HEK293T (cell line): ENCODE measurements at regions not wholly inside any gene's neighbourhood (a gene's known extent, or its start where the extent isn't known, plus 50 kb on each side); places are given as distances from the start of the nearest gene placed in this dataset.
"Not testable (repeated sequence)": the region's sequence is repeated elsewhere in the genome, so short reads cannot be mapped to it uniquely, and the experiment has no call there.

ENCODE experiments used
- ARNT ChIP-seq: fragments of 450-650 bp; IDR thresholded peaks from 2 replicates; pipeline ENCODE4 v1.6.1; 2017; ENCODE audit warnings: mild to moderate bottlenecking
- BHLHE40 ChIP-seq: fragments of 450-650 bp; IDR thresholded peaks from 2 replicates; pipeline ENCODE4 v1.6.1; 2016; ENCODE audit warnings: mild to moderate bottlenecking, moderate library complexity, borderline replicate concordance
- CTBP1 ChIP-seq: fragments of 450-650 bp; IDR thresholded peaks from 2 replicates; pipeline ENCODE4 v1.6.1; 2016; ENCODE audit warnings: borderline replicate concordance
- ELF4 ChIP-seq: fragments of 450-650 bp; IDR thresholded peaks from 2 replicates; pipeline ENCODE4 v1.6.1; 2017; ENCODE audit warnings: antibody characterized with exemption
- FOXM1 ChIP-seq: fragments of 450-650 bp; IDR thresholded peaks from 2 replicates; pipeline ENCODE4 v1.6.1; 2017; ENCODE audit warnings: mild to moderate bottlenecking, borderline replicate concordance
- PKNOX1 ChIP-seq: fragments of 450-650 bp; IDR thresholded peaks from 2 replicates; pipeline ENCODE4 v1.6.1; 2016
- SP1 ChIP-seq: fragments of 450-650 bp; IDR thresholded peaks from 2 replicates; pipeline ENCODE4 v1.6.1; 2017
- SUZ12 ChIP-seq: fragments of 450-650 bp; IDR thresholded peaks from 2 replicates; pipeline ENCODE4 v1.6.1; 2016; ENCODE audit warnings: mild to moderate bottlenecking
- ZNF384 ChIP-seq: fragments of 450-650 bp; IDR thresholded peaks from 2 replicates; pipeline ENCODE4 v1.6.1; 2016

DNA sequence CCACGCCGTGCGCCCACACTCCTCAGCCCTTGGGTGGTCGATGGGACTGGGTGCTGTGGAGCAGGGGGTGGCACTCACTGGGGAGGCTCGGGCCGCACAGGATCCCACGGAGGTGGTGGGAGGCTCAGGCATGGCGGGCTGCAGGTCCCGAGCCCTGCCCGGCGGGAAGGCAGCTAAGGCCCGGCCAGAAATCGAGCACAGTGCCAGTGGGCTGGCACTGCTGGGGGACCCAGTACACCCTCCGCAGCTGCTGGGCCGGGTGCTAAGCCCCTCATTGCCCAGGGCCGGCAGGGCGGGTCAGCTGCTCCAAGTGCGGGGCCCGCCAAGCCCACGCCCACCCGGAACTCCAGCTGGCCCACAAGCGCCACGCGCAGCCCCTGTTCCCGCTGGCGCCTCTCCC, 370.0 kb downstream of the LRATD1 start:
- TF ChIP-seq BHLHE40, SUZ12, CTBP1, FOXM1, PKNOX1, ELF4, SP1, ZNF384, ARNT: not testable (repeated sequence)
